RWPE1 (cell line): ENCODE measurements at regions not wholly inside any gene's neighbourhood (a gene's known extent, or its start where the extent isn't known, plus 50 kb on each side); places are given as distances from the start of the nearest gene placed in this dataset.

Source experiments
- CTCF ChIA-PET: fragments of 350-600 bp; sonication (Branson Sonifier 250); formaldehyde crosslinking; extraction: SDS; loops from one replicate; lab custom pipeline; 2021; lab: Yijun Ruan, JAX
- POLR2A ChIA-PET: fragments of 400-600 bp; formaldehyde crosslinking; extraction: SDS; loops from one replicate; lab custom pipeline; 2020; ENCODE audit warnings: antibody characterized with exemption; ENCODE audit not compliant: low non-redundant PET; lab: Yijun Ruan, JAX
- DNase-seq: peaks from one replicate; pipeline ENCODE4 v3.0.0; 2012; ENCODE audit warnings: low spot score
- H3K27ac ChIP-seq: fragments of 450-650 bp; 2 replicates; pipeline ENCODE4 v1.5.1; 2017
- CTCF ChIP-seq: fragments of 450-650 bp; conservative IDR thresholded peaks from 2 replicates; pipeline ENCODE4 v1.5.1; 2017; ENCODE audit warnings: low read depth, mild to moderate bottlenecking

GRCh38 chrX:25295466-25295865 lies 279.7 kb upstream of the ARX start:
- no peak for DNase-seq
- no peak for TF ChIP-seq CTCF
- H3K27ac ChIP-seq, result no peak overlapping the region
- CTCF ChIA-PET, result no interaction called here
- POLR2A ChIA-PET, result no interaction called here

- ChIA-PET CTCF (no interaction called here), POLR2A (no interaction called here)
- no peak overlapping the region for H3K27ac ChIP-seq
- TF ChIP-seq CTCF, result no peak
- DNase-seq, result no peak
These were observed 274.4 kb upstream of the ARX start for GRCh38 chrX:25290132-25290531.

- H3K27ac ChIP-seq, result no peak overlapping the region
- ChIA-PET CTCF (interaction anchor here (0.6 kb wide), 1 partner anchor 710 kb away, joined by 9 read pairs; no protein-coding TSS in a partner anchor), POLR2A (no interaction called here)
- no peak for DNase-seq
- no peak for TF ChIP-seq CTCF
These were observed 272.9 kb upstream of the ARX start for GRCh38 chrX:25288676-25289075.

GRCh38 chrX:25287521-25287920 lies 271.8 kb upstream of the ARX start:
- no peak for DNase-seq
- CTCF ChIA-PET, result no interaction called here
- POLR2A ChIA-PET, result no interaction called here
- H3K27ac ChIP-seq, result no peak overlapping the region
- TF ChIP-seq CTCF, result no peak

GRCh38 chrX:25285598-25285997 lies 269.8 kb upstream of the ARX start:
- ChIA-PET CTCF (no interaction called here), POLR2A (no interaction called here)
- H3K27ac ChIP-seq, result no peak overlapping the region
- DNase-seq, result no peak
- TF ChIP-seq CTCF, result no peak

GRCh38 chrX:25279510-25279909 lies 263.7 kb upstream of the ARX start:
- POLR2A ChIA-PET, result no interaction called here
- no peak for DNase-seq
- CTCF ChIA-PET, result no interaction called here
- no peak overlapping the region for H3K27ac ChIP-seq
- TF ChIP-seq CTCF, result no peak

GRCh38 chrX:25278341-25278740 lies 262.6 kb upstream of the ARX start:
- ChIA-PET CTCF (no interaction called here), POLR2A (no interaction called here)
- H3K27ac ChIP-seq, result no peak overlapping the region
- TF ChIP-seq CTCF, result no peak
- no peak for DNase-seq
